K562 (cell line): ENCODE measurements at regions not wholly inside any gene's neighbourhood (a gene's known extent, or its start where the extent isn't known, plus 50 kb on each side); places are given as distances from the start of the nearest gene placed in this dataset.
A peak's percentile ranks its signal among the peaks of the same experiment; 100 is the strongest.

Experiments
- ATAC-seq: fragments of 200-7000 bp; cut with Tn5 transposase; 3 replicates; pipeline ENCODE4 v1.9.1; 2020; ENCODE audit warnings: moderate library complexity
- BruUV-seq: library from RNA; stranded (reverse); fragments of 400-500 nt; replicated peaks from 2 replicates; lab custom pipeline; 2021; lab: Mats Ljungman, UMichigan
- CTCF ChIA-PET: fragments of 300-600 bp; formaldehyde crosslinking; extraction: SDS; loops from one replicate; lab custom pipeline; 2021; ENCODE audit warnings: low intra/inter-chr PET ratio; lab: Yijun Ruan, JAX
- POLR2A ChIA-PET: fragments of 300-600, 350-650 bp; sonication (Branson Sonifier 250); formaldehyde crosslinking; extraction: SDS; loops from one replicate; lab custom pipeline; 2021; ENCODE audit warnings: antibody characterized with exemption, inconsistent platforms; lab: Yijun Ruan, JAX
- DNase-seq, 4 experiments: peaks; one replicate each; pipeline versions ENCODE4 v3.0.0 to v3.0.0-alpha.2; 2011 to 2018; ENCODE audit warnings: low spot score in 3 of 4, mixed read lengths in 3 of 4; ENCODE audit errors: extremely low read depth in 1 of 4
- FAIRE-seq: peaks from 2 replicates; lab custom pipeline; 2011; peaks lifted over from hg19 to GRCh38; lab: Jason Lieb, UNC
- H2AFZ ChIP-seq: 2 replicates; pipeline ENCODE4 v1.6.0; 2011; ENCODE audit warnings: low read depth, low read length, control low read depth, inconsistent platforms
- H3K27ac ChIP-seq: fragments of 200-600 bp; 3 replicates; pipeline ENCODE4 v1.8.0; 2011; ENCODE audit warnings: low read depth, mild to moderate bottlenecking, control low read depth, inconsistent platforms, low read length, moderate library complexity, mixed read lengths; ENCODE audit errors: extremely low read depth
- H3K27me3 ChIP-seq, 2 experiments: fragments of 300-600 bp in 1 of 2; 2 replicates in 1 of 2; 3 replicates in 1 of 2; pipeline versions ENCODE4 v1.6.0 to v1.8.0; 2011; ENCODE audit warnings: inconsistent platforms in 2 of 2, low read length in 2 of 2, mild to moderate bottlenecking in 1 of 2, mixed read lengths in 1 of 2, moderate library complexity in 1 of 2; ENCODE audit not compliant: control insufficient read depth in 2 of 2, insufficient read depth in 2 of 2
- H3K36me3 ChIP-seq: fragments of 300-600 bp; 3 replicates; pipeline ENCODE4 v1.8.0; 2011; ENCODE audit warnings: mild to moderate bottlenecking, low read length, inconsistent platforms; ENCODE audit not compliant: control insufficient read depth, insufficient read depth
- H3K4me1 ChIP-seq, 2 experiments: fragments of 200-600 bp in 1 of 2; replicated peaks in 1 of 2; 2 replicates in 1 of 2; 3 replicates in 1 of 2; pipeline versions ENCODE4 v1.5.1 to v1.8.0; 2011; ENCODE audit warnings: inconsistent platforms in 2 of 2, low read length in 2 of 2, mild to moderate bottlenecking in 1 of 2, mixed read lengths in 1 of 2, moderate library complexity in 1 of 2; ENCODE audit not compliant: control insufficient read depth in 2 of 2, insufficient read depth in 2 of 2
- H3K4me2 ChIP-seq: 2 replicates; pipeline ENCODE4 v1.6.1; 2011; ENCODE audit warnings: low read length, control low read depth, inconsistent platforms, mixed read lengths; ENCODE audit not compliant: insufficient read depth
- H3K4me3 ChIP-seq: fragments of 200-600 bp; sonication (generic), shearing (Covaris generic); 2 replicates; pipeline ENCODE4 v1.5.1; 2016; ENCODE audit warnings: control low read depth, inconsistent platforms
- H3K79me2 ChIP-seq: fragments of 200-600 bp; 3 replicates; pipeline ENCODE4 v1.8.0; 2011; ENCODE audit warnings: low read length, inconsistent platforms; ENCODE audit not compliant: control insufficient read depth, insufficient read depth
- H3K9ac ChIP-seq, 2 experiments: 2 replicates each; pipeline versions ENCODE4 v1.6.0 to v1.6.1; 2011; ENCODE audit warnings: low read depth in 2 of 2, low read length in 2 of 2, control low read depth in 1 of 2, inconsistent platforms in 1 of 2, mild to moderate bottlenecking in 1 of 2, mixed read lengths in 1 of 2; ENCODE audit not compliant: insufficient read depth in 1 of 2
- H3K9me1 ChIP-seq: one replicate; pipeline ENCODE4 v1.6.0; 2011; ENCODE audit warnings: inconsistent platforms, mild to moderate bottlenecking, low read length, moderate library complexity; ENCODE audit not compliant: control insufficient read depth, insufficient read depth
- H3K9me3 ChIP-seq: replicated peaks from 2 replicates; pipeline ENCODE4 v1.5.1; 2011; ENCODE audit warnings: low read depth, low read length, inconsistent platforms; ENCODE audit not compliant: control insufficient read depth, insufficient read depth
- H4K20me1 ChIP-seq: replicated peaks from 2 replicates; pipeline ENCODE4 v1.6.1; 2011; ENCODE audit warnings: low read length, inconsistent platforms, mixed read lengths; ENCODE audit not compliant: control insufficient read depth, insufficient read depth
- C11orf30 ChIP-seq: fragments of 450-650 bp; IDR thresholded peaks from 2 replicates; pipeline ENCODE4 v1.6.1; 2016; ENCODE audit warnings: low read depth, mild to moderate bottlenecking
- CBFA2T3 ChIP-seq: fragments of 450-650 bp; IDR thresholded peaks from 2 replicates; pipeline ENCODE4 v1.6.1; 2017
- EWSR1 ChIP-seq: fragments of 450-650 bp; IDR thresholded peaks from 2 replicates; pipeline ENCODE4 v1.6.1; 2018; ENCODE audit warnings: borderline replicate concordance, mild to moderate bottlenecking, low read depth, moderate library complexity; ENCODE audit not compliant: partially characterized antibody
- GATA2 ChIP-seq: sonication (generic); formaldehyde crosslinking; IDR thresholded peaks from 2 replicates; pipeline ENCODE4 v1.4.0; 2020; ENCODE audit warnings: mild to moderate bottlenecking, missing genetic modification reagents
- MAFF ChIP-seq: IDR thresholded peaks from 2 replicates; pipeline ENCODE4 v1.6.1; 2012; ENCODE audit warnings: low read length, improper control_type of control experiment
- MAFG ChIP-seq: fragments of 450-650 bp; conservative IDR thresholded peaks from 2 replicates; pipeline ENCODE4 v1.6.1; 2016; ENCODE audit warnings: missing genetic modification characterization, missing compliant biosample characterization
- MAFK ChIP-seq: IDR thresholded peaks from 2 replicates; pipeline ENCODE4 v1.6.1; 2011; ENCODE audit warnings: low read length, improper control_type of control experiment
- NFIC ChIP-seq: fragments of 450-650 bp; IDR thresholded peaks from 2 replicates; pipeline ENCODE4 v1.6.1; 2017; ENCODE audit warnings: mild to moderate bottlenecking, inconsistent platforms
- THAP7 ChIP-seq: fragments of 250-450 bp; sonication (Bioruptor Pico); IDR thresholded peaks from 2 replicates; pipeline ENCODE4 v1.5.0; 2021
- THRB ChIP-seq: fragments of 450-650 bp; formaldehyde crosslinking; conservative IDR thresholded peaks from 2 replicates; pipeline ENCODE4 v1.4.0; 2022; ENCODE audit warnings: mild to moderate bottlenecking, missing genetic modification characterization
- ZNF316 ChIP-seq: fragments of 450-650 bp; IDR thresholded peaks from 2 replicates; pipeline ENCODE4 v1.6.1; 2016
- WGBS: fragments of 100-300 bp; shearing (Covaris generic); methylation state at CpG from one replicate; pipeline ENCODE4 v1.1.6; 2016; ENCODE audit warnings: low coverage, mixed read lengths; ENCODE audit not compliant: insufficient coverage; ENCODE audit errors: missing lambda C conversion rate; 5-methylcytosine and 5-hydroxymethylcytosine counted together
- in situ Hi-C: fragments of 300-500 bp; cut with MboI; formaldehyde crosslinking; loops from 4 replicates; pipeline ENCODE4 v1.15.0; 2018; ENCODE audit warnings: inconsistent platforms, mixed read lengths
- intact Hi-C: fragments of 100-400 bp; cut with micrococcal nuclease; formaldehyde crosslinking; loops from 2 replicates; pipeline ENCODE4 v1.14.2; 2022

DNA sequence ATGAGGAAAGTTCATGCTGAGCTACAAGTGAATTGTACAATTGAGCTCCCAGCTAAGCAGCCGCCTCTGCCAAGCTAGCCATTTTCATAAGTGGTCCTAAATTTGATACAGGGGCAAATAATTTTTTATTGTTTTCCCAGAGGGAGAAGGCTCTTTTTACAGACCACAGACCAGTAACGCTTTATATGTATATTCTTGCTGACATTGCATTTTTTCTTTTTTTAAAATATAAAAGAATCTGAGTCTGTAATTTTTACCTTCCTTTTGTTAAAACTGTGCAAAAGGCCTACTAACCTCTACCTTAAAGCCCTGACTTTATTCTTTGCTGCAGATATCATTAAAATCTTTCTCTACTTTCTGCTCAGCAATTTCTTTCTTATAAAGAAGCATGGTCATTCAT is 501.2 kb upstream of the INTU start:
- H3K9ac ChIP-seq: no peak overlapping the region
- H3K79me2 ChIP-seq: no peaks in the 10 kb centered on the region
- POLR2A ChIA-PET: no interaction called here
- no peaks in the 10 kb centered on the region for H4K20me1 ChIP-seq
- DNase-seq (no peak), FAIRE-seq (no peak), ATAC-seq (no peak)
- CTCF ChIA-PET: no interaction called here
- H3K9me3 ChIP-seq: no peaks in the 10 kb centered on the region
- in situ Hi-C loops (no loop called here), intact Hi-C loops (no loop called here)
- H3K4me2 ChIP-seq: no peak overlapping the region
- BruUV-seq: no TSS peak
- H3K4me3 ChIP-seq: no peak overlapping the region
- 44% methylated on average over 2 of the region's 2 CpGs for WGBS
- TF ChIP-seq MAFK: peak; percentile 97
- TF ChIP-seq MAFF: peak; percentile 97
- TF ChIP-seq MAFG: peak; percentile 87
- peak; percentile 94 for TF ChIP-seq ZNF316
- TF ChIP-seq C11orf30: peak; percentile 87
- TF ChIP-seq EWSR1: no peak
- TF ChIP-seq GATA2 (CRISPR knock-in tag): no peak
- no peaks in the 10 kb centered on the region for H3K36me3 ChIP-seq
- no peak overlapping the region for H3K27ac ChIP-seq
- peaks cover 0 to 6% of the 10 kb centered on the region in 2 experiments; a peak in 3 of 5 replicates for H3K4me1 ChIP-seq
- H3K27me3 ChIP-seq: no peaks in the 10 kb centered on the region
- H2AFZ ChIP-seq: no peak overlapping the region
- H3K9me1 ChIP-seq: no peaks in the 10 kb centered on the region

DNA sequence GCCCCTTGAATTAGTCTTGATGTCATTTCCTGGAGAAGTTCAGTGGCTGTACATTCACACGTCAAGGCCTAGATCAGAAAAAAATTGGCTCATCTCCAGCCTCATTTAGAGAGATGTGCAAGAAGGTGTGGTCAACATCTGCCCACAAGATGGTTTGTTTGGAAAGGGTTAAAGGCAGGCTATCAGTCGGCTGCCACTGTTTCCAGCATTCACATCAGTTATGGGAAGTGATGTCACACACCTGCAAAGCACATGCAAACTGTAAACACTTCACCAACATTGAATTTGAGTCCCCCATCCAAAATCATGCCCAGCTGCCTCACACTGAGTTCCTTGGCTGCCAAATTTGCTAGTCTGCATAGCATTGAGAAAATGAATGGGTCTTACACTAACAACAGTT is 498.3 kb upstream of the INTU start:
- intact Hi-C loops: no loop called here
- H3K9me1 ChIP-seq: no peaks in the 10 kb centered on the region
- WGBS: 0% methylated on average over 2 of the region's 2 CpGs
- BruUV-seq: no TSS peak
- no peak overlapping the region for H3K27ac ChIP-seq
- FAIRE-seq (no peak), ATAC-seq (peak; percentile 28; the same call in 2 of the 3 replicates), DNase-seq (peak in 1 of 4 experiments; percentile 10)
- 0 out of 2 replicates have a peak, but pooled peaks have one; percentile 9 for TF ChIP-seq CBFA2T3
- no peak for TF ChIP-seq THAP7 (CRISPR knock-in tag)
- no peak for TF ChIP-seq THRB
- TF ChIP-seq NFIC: peak; percentile 56
- H3K9me3 ChIP-seq: no peaks in the 10 kb centered on the region
- peaks cover 0 to 6% of the 10 kb centered on the region in 2 experiments; a peak in 3 of 5 replicates for H3K4me1 ChIP-seq
- peak overlapping the region; percentile 52; the same call in 1 of the 2 replicates for H2AFZ ChIP-seq
- no peaks in the 10 kb centered on the region for H3K27me3 ChIP-seq
- CTCF ChIA-PET: no interaction called here
- in situ Hi-C loops: no loop called here
- no peak overlapping the region for H3K4me2 ChIP-seq
- H4K20me1 ChIP-seq: no peaks in the 10 kb centered on the region
- POLR2A ChIA-PET: no interaction called here
- H3K79me2 ChIP-seq: no peaks in the 10 kb centered on the region
- no peak overlapping the region for H3K9ac ChIP-seq
- no peaks in the 10 kb centered on the region for H3K36me3 ChIP-seq
- H3K4me3 ChIP-seq: no peak overlapping the region
